Neural cell (in vitro differentiated cells): ENCODE measurements at regions not wholly inside any gene's neighbourhood (a gene's known extent, or its start where the extent isn't known, plus 50 kb on each side); places are given as distances from the start of the nearest gene placed in this dataset.

Source experiments
- H2AFZ ChIP-seq: fragments of 200-600, 300-800 bp; sonication (generic), shearing (Covaris generic); 2 replicates; pipeline ENCODE4 v1.6.0; 2014; ENCODE audit warnings: low read depth, mild to moderate bottlenecking, antibody characterized with exemption, low read length, moderate library complexity
- H3F3A ChIP-seq: fragments of 200-600 bp; shearing (Covaris generic); 2 replicates; pipeline ENCODE4 v1.6.1; 2016; ENCODE audit warnings: mild to moderate bottlenecking, moderate library complexity, mixed read lengths, antibody characterized with exemption, low read length; ENCODE audit not compliant: insufficient read depth, poor library complexity, severe bottlenecking
- H3K27ac ChIP-seq: fragments of 200-600, 300-800 bp; sonication (generic), shearing (Covaris generic); 2 replicates; pipeline ENCODE4 v1.5.1; 2014; ENCODE audit warnings: mild to moderate bottlenecking, low read length, moderate library complexity
- H3K27me3 ChIP-seq: fragments of 300-800, 200-600 bp; sonication (generic), shearing (Covaris generic); 2 replicates; pipeline ENCODE4 v1.6.0; 2014; ENCODE audit warnings: mild to moderate bottlenecking, low read depth, low read length, moderate library complexity; ENCODE audit not compliant: insufficient read depth
- H3K36me3 ChIP-seq: fragments of 300-800, 200-600 bp; sonication (generic), shearing (Covaris generic); 2 replicates; pipeline ENCODE4 v1.5.1; 2014; ENCODE audit warnings: mild to moderate bottlenecking, antibody characterized with exemption, low read length, moderate library complexity; ENCODE audit not compliant: insufficient read depth
- H3K4me2 ChIP-seq: fragments of 300-800, 200-600 bp; sonication (generic), shearing (Covaris generic); 2 replicates; pipeline ENCODE4 v1.6.0; 2014; ENCODE audit warnings: mild to moderate bottlenecking, low read length
- H3K4me3 ChIP-seq: fragments of 300-800, 200-600 bp; sonication (generic), shearing (Covaris generic); 2 replicates; pipeline ENCODE4 v1.5.1; 2014; ENCODE audit warnings: mild to moderate bottlenecking, low read length, moderate library complexity
- H3K79me2 ChIP-seq: fragments of 200-600 bp; shearing (Covaris generic); replicated peaks from 2 replicates; pipeline ENCODE4 v1.6.0; 2014; ENCODE audit warnings: mild to moderate bottlenecking, low read length, moderate library complexity; ENCODE audit not compliant: insufficient read depth
- H3K9ac ChIP-seq: fragments of 300-800, 200-600 bp; sonication (generic), shearing (Covaris generic); 2 replicates; pipeline ENCODE4 v1.6.1; 2016; ENCODE audit warnings: mild to moderate bottlenecking, low read length, mixed read lengths
- H3K9me2 ChIP-seq: fragments of 200-600 bp; shearing (Covaris generic); 2 replicates; pipeline ENCODE4 v1.6.1; 2016; ENCODE audit warnings: mild to moderate bottlenecking, low read length, mixed read lengths; ENCODE audit not compliant: insufficient read depth
- H3K9me3 ChIP-seq: fragments of 200-600, 300-800 bp; sonication (generic), shearing (Covaris generic); 2 replicates; pipeline ENCODE4 v1.6.1; 2016; ENCODE audit warnings: mild to moderate bottlenecking, mixed run types, low read length, moderate library complexity, mixed read lengths
- H4K20me1 ChIP-seq: fragments of 200-600 bp; shearing (Covaris generic); 2 replicates; pipeline ENCODE4 v1.6.1; 2016; ENCODE audit warnings: mild to moderate bottlenecking, mixed run types; ENCODE audit not compliant: insufficient read depth
- CTCF ChIP-seq: fragments of 450-650 bp; IDR thresholded peaks from 2 replicates; pipeline ENCODE4 v1.5.1; 2014; ENCODE audit warnings: antibody characterized with exemption, mild to moderate bottlenecking, moderate library complexity; ENCODE audit not compliant: poor library complexity, severe bottlenecking
- EP300 ChIP-seq: fragments of 450-650 bp; conservative IDR thresholded peaks from 2 replicates; pipeline ENCODE4 v1.6.1; 2014; ENCODE audit warnings: antibody characterized with exemption, mild to moderate bottlenecking, moderate library complexity; ENCODE audit not compliant: poor library complexity, severe bottlenecking
- EZH2 ChIP-seq: fragments of 200-600, 300-800 bp; shearing (Covaris generic), sonication (generic); IDR thresholded peaks from 2 replicates; pipeline ENCODE4 v1.6.1; 2014; ENCODE audit warnings: antibody characterized with exemption, low read length, borderline replicate concordance, mild to moderate bottlenecking; ENCODE audit not compliant: insufficient read depth, poor library complexity, severe bottlenecking
- MXI1 ChIP-seq: fragments of 450-650 bp; conservative IDR thresholded peaks from 2 replicates; pipeline ENCODE4 v1.6.1; 2014; ENCODE audit warnings: antibody characterized with exemption, mild to moderate bottlenecking; ENCODE audit not compliant: poor library complexity, severe bottlenecking
- POLR2AphosphoS5 ChIP-seq: IDR thresholded peaks from 2 replicates; pipeline ENCODE4 v1.6.1; 2012
- RAD21 ChIP-seq: fragments of 450-650 bp; conservative IDR thresholded peaks from 2 replicates; pipeline ENCODE4 v1.6.1; 2014; ENCODE audit warnings: antibody characterized with exemption, mild to moderate bottlenecking, moderate library complexity
- SMC3 ChIP-seq: fragments of 450-650 bp; conservative IDR thresholded peaks from 2 replicates; pipeline ENCODE4 v1.6.1; 2014; ENCODE audit warnings: antibody characterized with exemption, mild to moderate bottlenecking, moderate library complexity; ENCODE audit not compliant: poor library complexity
- TAF1 ChIP-seq: IDR thresholded peaks from 2 replicates; pipeline ENCODE4 v1.6.1; 2012; ENCODE audit warnings: low read depth
- TF ChIP-seq, protein P1 (sequence below): IDR thresholded peaks from 2 replicates; pipeline ENCODE4 v1.6.1; 2012; ENCODE audit warnings: borderline replicate concordance

- Histone ChIP-seq H2AFZ (no peak overlapping the region), H4K20me1 (no peaks in the 10 kb centered on the region), H3K9ac (no peak overlapping the region), H3K79me2 (no peaks in the 10 kb centered on the region), H3K4me2 (no peak overlapping the region), H3K36me3 (no peaks in the 10 kb centered on the region), H3K9me2 (no peaks in the 10 kb centered on the region), H3K9me3 (peaks cover 15% of the 10 kb centered on the region), H3F3A (no peaks in the 10 kb centered on the region), H3K4me3 (no peak overlapping the region), H3K27me3 (peaks cover 72% of the 10 kb centered on the region), H3K27ac (no peak overlapping the region)
- TF ChIP-seq TAF1, result no peak
- TF ChIP-seq RAD21, result no peak
- TF ChIP-seq EP300, result no peak
- no peak for TF ChIP-seq MXI1
These were observed 78.3 kb upstream of the POLG start for GRCh38 chr15:89412905-89413411.

DNA sequence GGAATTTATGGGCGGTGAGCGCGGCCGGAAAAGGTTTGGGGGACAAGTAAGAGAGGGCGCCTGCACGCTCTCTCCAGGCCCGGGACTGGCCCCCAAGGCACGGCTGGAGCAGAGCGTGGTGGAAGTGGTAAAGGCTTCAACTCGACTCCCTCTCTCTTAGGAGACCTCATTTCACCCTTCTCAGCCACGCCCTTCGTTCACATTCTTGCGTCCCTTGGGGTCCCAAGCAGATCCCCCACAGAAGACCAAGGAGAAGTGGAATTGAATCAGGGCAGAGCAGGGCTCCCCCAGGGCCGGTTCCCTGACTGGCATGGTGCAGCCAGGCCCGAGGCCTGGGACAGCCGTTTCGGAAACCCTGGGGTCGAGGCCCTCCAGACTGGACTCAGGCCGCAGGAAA lies 75.4 kb upstream of the POLG start:
- Histone ChIP-seq H3K27me3 (peaks cover 76% of the 10 kb centered on the region), H2AFZ (no peak overlapping the region), H3K9ac (no peak overlapping the region), H3K4me3 (no peak overlapping the region), H3K4me2 (no peak overlapping the region), H4K20me1 (no peaks in the 10 kb centered on the region), H3F3A (peaks cover 5% of the 10 kb centered on the region), H3K27ac (no peak overlapping the region), H3K36me3 (no peaks in the 10 kb centered on the region), H3K9me2 (no peaks in the 10 kb centered on the region), H3K9me3 (peaks cover 15% of the 10 kb centered on the region), H3K79me2 (no peaks in the 10 kb centered on the region)
- TF ChIP-seq EP300 (no peak), TAF1 (no peak), MXI1 (no peak), CTCF (no peak), POLR2AphosphoS5 (no peak), SMC3 (no peak), EZH2 (no peak), RAD21 (no peak)
- TF ChIP-seq, protein P1, sequence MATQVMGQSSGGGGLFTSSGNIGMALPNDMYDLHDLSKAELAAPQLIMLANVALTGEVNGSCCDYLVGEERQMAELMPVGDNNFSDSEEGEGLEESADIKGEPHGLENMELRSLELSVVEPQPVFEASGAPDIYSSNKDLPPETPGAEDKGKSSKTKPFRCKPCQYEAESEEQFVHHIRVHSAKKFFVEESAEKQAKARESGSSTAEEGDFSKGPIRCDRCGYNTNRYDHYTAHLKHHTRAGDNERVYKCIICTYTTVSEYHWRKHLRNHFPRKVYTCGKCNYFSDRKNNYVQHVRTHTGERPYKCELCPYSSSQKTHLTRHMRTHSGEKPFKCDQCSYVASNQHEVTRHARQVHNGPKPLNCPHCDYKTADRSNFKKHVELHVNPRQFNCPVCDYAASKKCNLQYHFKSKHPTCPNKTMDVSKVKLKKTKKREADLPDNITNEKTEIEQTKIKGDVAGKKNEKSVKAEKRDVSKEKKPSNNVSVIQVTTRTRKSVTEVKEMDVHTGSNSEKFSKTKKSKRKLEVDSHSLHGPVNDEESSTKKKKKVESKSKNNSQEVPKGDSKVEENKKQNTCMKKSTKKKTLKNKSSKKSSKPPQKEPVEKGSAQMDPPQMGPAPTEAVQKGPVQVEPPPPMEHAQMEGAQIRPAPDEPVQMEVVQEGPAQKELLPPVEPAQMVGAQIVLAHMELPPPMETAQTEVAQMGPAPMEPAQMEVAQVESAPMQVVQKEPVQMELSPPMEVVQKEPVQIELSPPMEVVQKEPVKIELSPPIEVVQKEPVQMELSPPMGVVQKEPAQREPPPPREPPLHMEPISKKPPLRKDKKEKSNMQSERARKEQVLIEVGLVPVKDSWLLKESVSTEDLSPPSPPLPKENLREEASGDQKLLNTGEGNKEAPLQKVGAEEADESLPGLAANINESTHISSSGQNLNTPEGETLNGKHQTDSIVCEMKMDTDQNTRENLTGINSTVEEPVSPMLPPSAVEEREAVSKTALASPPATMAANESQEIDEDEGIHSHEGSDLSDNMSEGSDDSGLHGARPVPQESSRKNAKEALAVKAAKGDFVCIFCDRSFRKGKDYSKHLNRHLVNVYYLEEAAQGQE, result no peak
